SU-DHL-6 (cell line): ENCODE measurements at regions not wholly inside any gene's neighbourhood (a gene's known extent, or its start where the extent isn't known, plus 50 kb on each side); places are given as distances from the start of the nearest gene placed in this dataset.

ENCODE experiments used
- EZH2phosphoT487 ChIP-seq: fragments of 200-600 bp; sonication (generic), shearing (Covaris generic); conservative IDR thresholded peaks from 2 replicates; pipeline ENCODE4 v1.6.1; 2018; ENCODE audit warnings: mild to moderate bottlenecking, antibody characterized with exemption, low read length, moderate library complexity, mixed read lengths
- TF ChIP-seq, protein P1 (sequence below): fragments of 200-600 bp; sonication (generic); IDR thresholded peaks from one replicate; pipeline ENCODE4 v1.5.1; 2017; ENCODE audit warnings: antibody characterized with exemption, mild to moderate bottlenecking, low read length, moderate library complexity; ENCODE audit not compliant: insufficient read depth, poor library complexity, severe bottlenecking

DNA sequence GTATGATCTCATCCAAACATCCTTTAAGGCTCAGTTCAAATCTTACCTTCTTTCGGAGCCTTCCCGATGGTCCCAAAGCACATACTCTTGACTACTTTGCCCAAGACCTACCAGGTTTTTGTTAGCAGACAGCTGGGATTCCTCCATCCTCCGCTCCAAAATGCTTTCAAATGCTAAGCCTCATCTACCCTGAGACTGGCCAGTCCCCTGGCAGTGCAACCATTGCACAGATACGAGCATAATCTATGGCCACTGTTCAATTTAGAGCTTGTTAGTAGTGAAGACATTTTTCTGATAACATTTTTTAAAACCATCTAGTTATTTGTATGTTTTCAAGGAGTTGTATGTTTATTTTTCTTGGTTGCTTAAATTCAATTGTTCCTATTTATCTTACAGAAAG lies 264.4 kb upstream of the NR2F2 start:
- TF ChIP-seq, protein P1, sequence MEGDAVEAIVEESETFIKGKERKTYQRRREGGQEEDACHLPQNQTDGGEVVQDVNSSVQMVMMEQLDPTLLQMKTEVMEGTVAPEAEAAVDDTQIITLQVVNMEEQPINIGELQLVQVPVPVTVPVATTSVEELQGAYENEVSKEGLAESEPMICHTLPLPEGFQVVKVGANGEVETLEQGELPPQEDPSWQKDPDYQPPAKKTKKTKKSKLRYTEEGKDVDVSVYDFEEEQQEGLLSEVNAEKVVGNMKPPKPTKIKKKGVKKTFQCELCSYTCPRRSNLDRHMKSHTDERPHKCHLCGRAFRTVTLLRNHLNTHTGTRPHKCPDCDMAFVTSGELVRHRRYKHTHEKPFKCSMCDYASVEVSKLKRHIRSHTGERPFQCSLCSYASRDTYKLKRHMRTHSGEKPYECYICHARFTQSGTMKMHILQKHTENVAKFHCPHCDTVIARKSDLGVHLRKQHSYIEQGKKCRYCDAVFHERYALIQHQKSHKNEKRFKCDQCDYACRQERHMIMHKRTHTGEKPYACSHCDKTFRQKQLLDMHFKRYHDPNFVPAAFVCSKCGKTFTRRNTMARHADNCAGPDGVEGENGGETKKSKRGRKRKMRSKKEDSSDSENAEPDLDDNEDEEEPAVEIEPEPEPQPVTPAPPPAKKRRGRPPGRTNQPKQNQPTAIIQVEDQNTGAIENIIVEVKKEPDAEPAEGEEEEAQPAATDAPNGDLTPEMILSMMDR: no peak
- TF ChIP-seq EZH2phosphoT487: no peak
